Esophagus (tissue), 2 donors: ENCODE measurements at regions not wholly inside any gene's neighbourhood (a gene's known extent, or its start where the extent isn't known, plus 50 kb on each side); places are given as distances from the start of the nearest gene placed in this dataset.

Experiments
- H3K27ac ChIP-seq, 2 donors: one replicate each; pipeline ENCODE4 v1.5.1; 2013; ENCODE audit warnings: low read depth in 2 of 2, mild to moderate bottlenecking in 2 of 2, inconsistent platforms in 1 of 2, low read length in 1 of 2, moderate library complexity in 1 of 2
- H3K27me3 ChIP-seq, 2 donors: one replicate each; pipeline ENCODE4 v1.6.1; 2013; ENCODE audit warnings: low read length in 2 of 2, control low read depth in 1 of 2, mild to moderate bottlenecking in 1 of 2; ENCODE audit not compliant: insufficient read depth in 2 of 2, control insufficient read depth in 1 of 2
- H3K36me3 ChIP-seq, 2 donors: one replicate each; pipeline ENCODE4 v1.6.1; 2013; ENCODE audit warnings: low read length in 1 of 2; ENCODE audit not compliant: control insufficient read depth in 2 of 2, insufficient read depth in 2 of 2
- H3K4me1 ChIP-seq, 2 donors: one replicate each; pipeline ENCODE4 v1.6.1; 2013; ENCODE audit warnings: low read length in 1 of 2; ENCODE audit not compliant: control insufficient read depth in 2 of 2, insufficient read depth in 2 of 2
- H3K4me3 ChIP-seq, 2 donors: one replicate each; pipeline ENCODE4 v1.5.1; 2013; ENCODE audit warnings: low read length in 2 of 2, mild to moderate bottlenecking in 2 of 2, low read depth in 1 of 2, moderate library complexity in 1 of 2
- H3K9me3 ChIP-seq, 2 donors: one replicate each; pipeline ENCODE4 v1.6.1; 2013; ENCODE audit warnings: mild to moderate bottlenecking in 2 of 2, low read depth in 1 of 2, low read length in 1 of 2, moderate library complexity in 1 of 2; ENCODE audit not compliant: control insufficient read depth in 2 of 2, insufficient read depth in 1 of 2
- WGBS, 2 donors: extraction: QIAGEN DNeasy Blood & Tissue Kit; methylation state at CpG; one replicate each; pipeline ENCODE4 v1.1.7; 2013; 5-methylcytosine and 5-hydroxymethylcytosine counted together
- donor health status: healthy with polysubstance abuse.
- donor health status: Bipolar disorder and iron deficiency.

DNA sequence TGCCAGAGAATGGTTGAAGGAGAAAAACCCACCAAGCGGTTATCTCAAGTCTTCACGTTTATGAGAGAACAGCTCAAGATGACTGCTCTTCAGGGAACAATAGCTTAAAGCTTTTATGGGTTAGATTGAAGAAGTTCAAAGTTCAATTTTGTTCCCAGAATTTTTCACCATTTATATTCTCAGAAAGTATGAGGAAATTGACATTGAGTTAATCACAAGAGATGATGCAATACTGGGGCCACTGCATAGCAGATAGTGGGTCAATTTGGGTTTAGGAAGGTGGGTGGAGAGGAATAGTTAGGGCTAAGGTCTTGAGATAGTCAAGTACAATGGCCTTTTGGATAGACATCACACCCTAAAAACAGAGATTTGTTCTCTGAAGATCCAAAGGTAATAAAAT is 539.3 kb downstream of the SQOR start:
- Histone ChIP-seq H3K36me3 (no peaks in the 10 kb centered on the region), H3K4me3 (no peak overlapping the region), H3K9me3 (no peaks in the 10 kb centered on the region), H3K4me1 (no peaks in the 10 kb centered on the region), H3K27me3 (no peaks in the 10 kb centered on the region), H3K27ac (no peak overlapping the region)
- 84 to 86% methylated on average over 2 of the region's 2 CpGs for WGBS, 2 donors

DNA sequence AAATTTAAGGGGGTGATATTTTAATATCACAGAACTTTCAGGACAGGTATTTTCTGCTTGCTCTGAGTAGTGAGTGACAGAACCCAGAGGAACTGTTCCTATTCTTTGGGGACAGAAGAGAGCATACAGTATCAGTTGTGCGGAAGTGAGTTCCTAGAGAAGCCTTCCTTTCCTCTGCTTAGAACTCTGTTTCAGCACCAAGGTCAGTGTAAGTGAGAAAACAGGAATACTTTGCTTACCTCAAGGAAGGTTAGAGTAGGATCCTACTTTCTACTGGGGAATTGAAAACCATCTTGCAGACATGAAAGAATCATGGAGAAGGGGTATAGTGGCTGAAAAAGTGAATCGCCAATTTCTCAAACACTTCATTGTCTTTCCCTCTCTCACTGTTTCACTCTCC is 542.4 kb downstream of the SQOR start:
- H3K9me3 ChIP-seq = no peaks in the 10 kb centered on the region
- no peak overlapping the region for H3K27ac ChIP-seq
- H3K27me3 ChIP-seq = no peaks in the 10 kb centered on the region
- 83 to 88% methylated on average over 2 of the region's 2 CpGs for WGBS, 2 donors
- H3K4me3 ChIP-seq = no peak overlapping the region
- H3K36me3 ChIP-seq = no peaks in the 10 kb centered on the region
- no peaks in the 10 kb centered on the region for H3K4me1 ChIP-seq

DNA sequence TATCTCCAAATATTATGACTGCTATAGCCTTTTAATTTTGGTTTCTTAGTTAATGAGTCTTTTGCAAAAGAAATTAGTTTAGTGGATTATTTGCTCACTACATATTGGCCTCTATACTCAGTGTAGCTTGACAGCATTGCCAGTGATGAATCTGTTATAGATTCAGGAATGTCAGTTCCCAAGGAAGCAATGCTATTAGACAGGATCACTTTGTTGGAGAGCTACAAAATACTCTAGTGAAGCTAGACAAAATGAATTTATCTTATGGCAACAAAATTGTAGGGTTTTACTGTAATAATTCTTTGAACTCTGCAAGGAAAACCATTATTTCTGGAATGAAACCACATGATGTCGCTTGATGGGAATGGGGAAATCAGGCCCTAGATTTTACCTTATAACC is 543.3 kb downstream of the SQOR start:
- 84 to 88% methylated on average over 1 of the region's 1 CpG for WGBS, 2 donors
- no peaks in the 10 kb centered on the region for H3K36me3 ChIP-seq
- no peak overlapping the region for H3K4me3 ChIP-seq

DNA sequence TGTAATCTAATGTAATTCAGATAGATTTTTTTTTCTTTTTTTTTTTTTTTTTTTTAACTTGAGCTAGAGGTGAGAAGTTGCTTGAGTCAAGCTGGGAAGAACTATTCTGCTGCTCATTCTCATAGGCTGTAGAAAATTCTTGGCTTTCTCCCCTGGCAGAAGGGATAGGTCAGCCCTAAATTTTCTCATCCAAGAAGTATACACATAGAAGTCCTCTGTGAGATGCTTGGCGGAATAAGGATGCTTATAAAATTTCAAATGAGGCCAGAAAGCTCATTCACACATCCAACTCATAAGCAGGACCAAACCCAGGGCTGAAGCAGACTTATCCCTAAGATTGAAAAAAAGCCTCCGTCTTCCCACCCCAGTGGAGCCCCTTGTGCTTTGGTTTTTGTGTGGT is 572.5 kb downstream of the SQOR start:
- peaks cover 0 to 4% of the 10 kb centered on the region in 2 donors for H3K9me3 ChIP-seq
- WGBS, 2 donors = 75% methylated on average over 2 of the region's 2 CpGs

More for the DNA sequence above, 543.3 kb downstream of the SQOR start:
- Histone ChIP-seq H3K27me3 (no peaks in the 10 kb centered on the region), H3K4me1 (no peaks in the 10 kb centered on the region), H3K27ac (no peak overlapping the region), H3K9me3 (peaks cover 3% of the 10 kb centered on the region in 2 donors)

DNA sequence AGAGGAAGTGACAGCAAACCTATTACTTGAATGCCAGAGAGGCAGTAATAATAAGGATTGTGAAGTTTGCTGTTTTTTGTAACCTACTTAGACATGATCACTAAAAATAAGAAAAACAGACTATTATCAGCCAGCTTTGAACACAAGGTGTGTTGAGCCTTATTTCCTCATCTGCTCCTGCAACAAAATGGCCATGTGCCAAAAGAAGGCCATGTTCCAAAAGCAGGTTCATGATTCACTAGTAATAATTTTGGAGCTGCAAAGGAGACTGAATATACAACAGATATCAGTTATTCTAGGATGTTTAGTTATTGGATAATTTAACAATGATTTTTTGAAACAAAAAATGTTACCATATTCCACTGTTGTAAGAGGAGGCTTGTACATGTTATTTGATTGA is 578.7 kb downstream of the SQOR start:
- H3K27me3 ChIP-seq = no peaks in the 10 kb centered on the region
- no peak overlapping the region for H3K4me3 ChIP-seq
- H3K36me3 ChIP-seq = no peaks in the 10 kb centered on the region
- H3K4me1 ChIP-seq = no peaks in the 10 kb centered on the region
- H3K9me3 ChIP-seq = peaks cover 0 to 4% of the 10 kb centered on the region in 2 donors
- H3K27ac ChIP-seq = no peak overlapping the region

More for the DNA sequence above, 572.5 kb downstream of the SQOR start:
- Histone ChIP-seq H3K4me1 (no peaks in the 10 kb centered on the region), H3K36me3 (no peaks in the 10 kb centered on the region), H3K27me3 (no peaks in the 10 kb centered on the region), H3K27ac (no peak overlapping the region), H3K4me3 (no peak overlapping the region)

DNA sequence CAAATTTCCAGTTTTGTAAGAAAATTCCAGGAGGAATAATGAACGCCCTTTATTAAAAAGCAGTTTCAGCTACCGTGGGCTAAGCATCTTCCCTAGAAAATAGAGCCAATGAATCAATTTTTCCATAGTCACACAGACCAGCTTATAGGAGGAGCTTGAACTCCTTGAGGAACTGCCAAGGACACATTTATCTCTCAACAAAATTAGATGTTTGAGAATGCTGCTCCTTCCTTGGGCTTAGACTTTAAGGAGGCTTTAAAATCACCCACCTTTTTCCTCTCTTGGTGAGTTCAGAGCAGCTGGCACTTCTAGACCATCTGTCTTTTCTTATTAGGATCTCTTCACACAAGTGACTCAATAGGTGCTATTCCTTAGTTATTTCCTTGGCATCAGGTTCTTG is 588.0 kb downstream of the SQOR start:
- WGBS, 2 donors = 73 to 84% methylated on average over 2 of the region's 2 CpGs

DNA sequence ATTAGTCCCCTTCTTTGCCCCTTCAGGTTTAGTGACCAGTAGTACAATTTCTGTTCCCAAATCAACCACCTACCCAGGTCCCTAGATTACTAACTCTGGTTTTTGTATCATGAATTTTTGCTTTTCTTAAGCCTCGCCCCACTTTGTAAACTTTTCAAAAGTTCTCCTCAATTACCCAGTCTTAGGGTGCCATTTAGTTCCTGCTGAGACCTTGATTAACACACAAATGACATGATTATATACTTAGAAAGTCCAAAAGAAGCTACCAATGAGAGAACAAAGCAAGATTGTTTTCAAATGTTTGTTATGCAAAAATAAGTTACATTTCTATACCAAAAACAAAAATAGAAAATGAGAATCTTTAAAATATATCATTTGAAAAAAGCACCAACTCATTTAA is 594.4 kb downstream of the SQOR start:
- no peak overlapping the region for H3K27ac ChIP-seq

More for the DNA sequence above, 588.0 kb downstream of the SQOR start:
- no peaks in the 10 kb centered on the region for H3K4me1 ChIP-seq
- no peak overlapping the region for H3K4me3 ChIP-seq
- no peaks in the 10 kb centered on the region for H3K9me3 ChIP-seq
- no peak overlapping the region for H3K27ac ChIP-seq
- no peaks in the 10 kb centered on the region for H3K27me3 ChIP-seq
- no peaks in the 10 kb centered on the region for H3K36me3 ChIP-seq

DNA sequence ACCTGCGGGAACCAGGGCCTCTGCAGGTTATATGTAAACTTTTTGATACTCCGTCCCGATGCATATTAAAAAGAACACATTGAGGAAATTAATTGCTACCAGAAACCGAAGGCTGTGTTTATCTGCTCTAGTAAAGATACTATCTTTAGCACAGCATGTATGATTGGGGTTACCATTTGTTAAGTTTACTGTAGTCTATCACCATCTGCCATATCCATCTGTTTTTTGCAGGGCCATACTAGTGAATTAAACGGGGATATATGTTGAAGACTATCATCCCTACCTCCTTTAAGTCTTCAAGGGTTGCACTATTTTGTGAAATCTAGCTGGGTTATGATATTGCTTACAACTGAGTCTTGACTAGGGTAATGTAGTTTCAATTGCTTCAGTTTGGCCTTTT is 597.0 kb downstream of the SQOR start:
- H3K4me3 ChIP-seq = no peak overlapping the region
- H3K27ac ChIP-seq = no peak overlapping the region
- H3K36me3 ChIP-seq = no peaks in the 10 kb centered on the region
- WGBS, 2 donors = 68 to 88% methylated on average over 5 of the region's 5 CpGs
- no peaks in the 10 kb centered on the region for H3K4me1 ChIP-seq
- H3K27me3 ChIP-seq = no peaks in the 10 kb centered on the region
- no peaks in the 10 kb centered on the region for H3K9me3 ChIP-seq

More for the DNA sequence above, 594.4 kb downstream of the SQOR start:
- Histone ChIP-seq H3K27me3 (no peaks in the 10 kb centered on the region), H3K4me1 (no peaks in the 10 kb centered on the region), H3K9me3 (no peaks in the 10 kb centered on the region), H3K4me3 (no peak overlapping the region), H3K36me3 (no peaks in the 10 kb centered on the region)
- WGBS, 2 donors = 0 to 62% methylated on average over 1 of the region's 1 CpG

DNA sequence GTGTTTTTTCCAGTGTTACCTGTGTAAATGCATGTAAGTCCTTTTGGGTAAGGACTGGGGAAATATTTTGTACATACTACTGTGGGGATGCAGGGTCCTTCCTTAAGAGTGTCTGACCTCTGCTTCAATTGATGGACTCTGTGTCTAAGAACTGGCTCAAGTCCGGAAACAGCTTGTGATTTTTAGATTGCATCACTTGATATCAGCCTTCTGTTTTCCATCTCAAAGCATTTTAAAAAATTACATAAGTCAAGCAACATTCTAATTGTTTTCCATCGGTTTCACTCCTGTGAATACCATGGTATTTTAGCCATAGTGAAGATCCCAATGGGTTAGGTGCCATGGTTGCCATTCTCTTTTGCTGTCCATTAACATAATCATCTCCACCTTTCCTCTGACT is 597.6 kb downstream of the SQOR start:
- Histone ChIP-seq H3K9me3 (no peaks in the 10 kb centered on the region), H3K27me3 (no peaks in the 10 kb centered on the region), H3K36me3 (no peaks in the 10 kb centered on the region), H3K4me3 (no peak overlapping the region), H3K27ac (no peak overlapping the region), H3K4me1 (no peaks in the 10 kb centered on the region)
- 45 to 88% methylated on average over 2 of the region's 2 CpGs for WGBS, 2 donors

DNA sequence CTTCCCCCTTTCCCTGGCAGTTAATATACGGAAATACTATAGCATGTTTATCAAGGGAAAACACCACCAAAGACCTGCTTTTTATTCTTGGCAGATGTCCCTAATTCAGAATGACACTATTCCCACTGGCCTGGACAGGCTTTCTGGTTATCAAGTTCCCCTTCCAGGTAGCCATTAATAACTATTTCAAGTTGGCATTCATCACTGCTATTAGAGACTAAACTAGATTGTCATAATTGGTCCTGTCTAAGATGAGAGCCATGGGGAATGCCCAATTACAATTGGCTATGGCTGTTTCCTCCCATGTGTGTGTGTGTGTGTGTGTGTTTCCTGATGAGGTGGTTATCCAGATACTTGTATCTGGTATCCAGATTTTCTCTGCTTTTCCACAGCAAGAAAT is 608.1 kb downstream of the SQOR start:
- no peak overlapping the region for H3K4me3 ChIP-seq
- H3K4me1 ChIP-seq = no peaks in the 10 kb centered on the region
- H3K9me3 ChIP-seq = no peaks in the 10 kb centered on the region
- no peaks in the 10 kb centered on the region for H3K36me3 ChIP-seq
- H3K27me3 ChIP-seq = no peaks in the 10 kb centered on the region
- WGBS, 2 donors = 79 to 82% methylated on average over 1 of the region's 1 CpG
- no peak overlapping the region for H3K27ac ChIP-seq
